ENCODE measurements at regions not wholly inside any gene's neighbourhood (a gene's known extent, or its start where the extent isn't known, plus 50 kb on each side); places are given as distances from the start of the nearest gene placed in this dataset.

GRCh38 chr12:88646824-88647223 is 66.6 kb upstream of the KITLG start:
- ATAC-seq (ENCODE audit: low read depth) (no peak), DNase-seq (ENCODE audit: low spot score) (no peak)
- no peaks in the 10 kb centered on the region for H3K36me3 ChIP-seq (ENCODE audit: low read depth)
- TF ChIP-seq CTCF (IDR thresholded peaks at IDR 0.05; ENCODE audit: poor library complexity, severe bottlenecking) = no peak
- H3K4me3 ChIP-seq (ENCODE audit: severe bottlenecking) = no peak overlapping the region
- no peaks in the 10 kb centered on the region for H3K27me3 ChIP-seq (ENCODE audit: insufficient read depth, poor library complexity, severe bottlenecking)
- no peaks in the 10 kb centered on the region for H3K4me1 ChIP-seq (ENCODE audit: insufficient read depth, poor library complexity, severe bottlenecking)
- no peaks in the 10 kb centered on the region for H3K9me3 ChIP-seq (ENCODE audit: severe bottlenecking)
- H3K27ac ChIP-seq (ENCODE audit: poor library complexity, severe bottlenecking) = no peak overlapping the region

- Histone ChIP-seq H3K27me3 (ENCODE audit: insufficient read depth, poor library complexity, severe bottlenecking) (no peaks in the 10 kb centered on the region), H3K27ac (ENCODE audit: poor library complexity, severe bottlenecking) (no peak overlapping the region), H3K4me1 (ENCODE audit: insufficient read depth, poor library complexity, severe bottlenecking) (no peaks in the 10 kb centered on the region), H3K4me3 (ENCODE audit: severe bottlenecking) (no peak overlapping the region), H3K9me3 (ENCODE audit: severe bottlenecking) (no peaks in the 10 kb centered on the region), H3K36me3 (ENCODE audit: low read depth) (no peaks in the 10 kb centered on the region)
- ATAC-seq (ENCODE audit: low read depth) = no peak
- no peak for TF ChIP-seq CTCF (IDR thresholded peaks at IDR 0.05; ENCODE audit: poor library complexity, severe bottlenecking)
- DNase-seq (ENCODE audit: low spot score) = no peak
Observed at GRCh38 chr12:88645816-88646215, 65.5 kb upstream of the KITLG start.

GRCh38 chr12:88644946-88645702 is 64.9 kb upstream of the KITLG start:
- no peak overlapping the region for H3K27ac ChIP-seq (ENCODE audit: poor library complexity, severe bottlenecking)

GRCh38 chr12:88643685-88644084 is 63.4 kb upstream of the KITLG start:
- H3K4me1 ChIP-seq (ENCODE audit: insufficient read depth, poor library complexity, severe bottlenecking) = peaks cover 3% of the 10 kb centered on the region
- H3K9me3 ChIP-seq (ENCODE audit: severe bottlenecking) = no peaks in the 10 kb centered on the region
- ATAC-seq (ENCODE audit: low read depth) (no peak), DNase-seq (ENCODE audit: low spot score) (no peak)
- H3K36me3 ChIP-seq (ENCODE audit: low read depth) = no peaks in the 10 kb centered on the region
- no peaks in the 10 kb centered on the region for H3K27me3 ChIP-seq (ENCODE audit: insufficient read depth, poor library complexity, severe bottlenecking)
- H3K27ac ChIP-seq (ENCODE audit: poor library complexity, severe bottlenecking) = no peak overlapping the region
- H3K4me3 ChIP-seq (ENCODE audit: severe bottlenecking) = no peak overlapping the region
- TF ChIP-seq CTCF (IDR thresholded peaks at IDR 0.05; ENCODE audit: poor library complexity, severe bottlenecking) = no peak

More at GRCh38 chr12:88644946-88645702, 64.9 kb upstream of the KITLG start:
- no peaks in the 10 kb centered on the region for H3K9me3 ChIP-seq (ENCODE audit: severe bottlenecking)
- no peak for ATAC-seq (ENCODE audit: low read depth)
- H3K4me1 ChIP-seq (ENCODE audit: insufficient read depth, poor library complexity, severe bottlenecking) = no peaks in the 10 kb centered on the region
- DNase-seq (ENCODE audit: low spot score) = no peak
- TF ChIP-seq CTCF (IDR thresholded peaks at IDR 0.05; ENCODE audit: poor library complexity, severe bottlenecking) = no peak
- H3K27me3 ChIP-seq (ENCODE audit: insufficient read depth, poor library complexity, severe bottlenecking) = no peaks in the 10 kb centered on the region
- H3K36me3 ChIP-seq (ENCODE audit: low read depth) = no peaks in the 10 kb centered on the region
- no peak overlapping the region for H3K4me3 ChIP-seq (ENCODE audit: severe bottlenecking)
